SK-N-SH treated with all-trans-retinoic acid at 6 μM for 48 hours (cell line): ENCODE measurements at regions not wholly inside any gene's neighbourhood (a gene's known extent, or its start where the extent isn't known, plus 50 kb on each side); places are given as distances from the start of the nearest gene placed in this dataset.
"Not testable (repeated sequence)": the region's sequence is repeated elsewhere in the genome, so short reads cannot be mapped to it uniquely, and the experiment has no call there.

Experiments used
- ARNTL ChIP-seq: fragments of 450-650 bp; formaldehyde crosslinking; IDR thresholded peaks from 2 replicates; pipeline ENCODE4 v1.5.0; 2020; ENCODE audit warnings: low read depth, mild to moderate bottlenecking, moderate library complexity, borderline replicate concordance
- CREB5 ChIP-seq: fragments of 250-450 bp; sonication (Bioruptor Pico); IDR thresholded peaks from 2 replicates; pipeline ENCODE4 v1.5.1; 2020; ENCODE audit warnings: low read depth, mild to moderate bottlenecking, moderate library complexity
- CSDC2 ChIP-seq: fragments of 250-450 bp; sonication (Bioruptor Pico); IDR thresholded peaks from 2 replicates; pipeline ENCODE4 v1.5.0; 2020; ENCODE audit warnings: mild to moderate bottlenecking, moderate library complexity
- CSRNP3 ChIP-seq: fragments of 250-450 bp; sonication (Bioruptor Pico); IDR thresholded peaks from 2 replicates; pipeline ENCODE4 v1.5.1; 2021; ENCODE audit warnings: mild to moderate bottlenecking, moderate library complexity
- GLIS3 ChIP-seq: fragments of 250-450 bp; sonication (Bioruptor Pico); IDR thresholded peaks from 2 replicates; pipeline ENCODE4 v1.5.0; 2020; ENCODE audit warnings: mild to moderate bottlenecking, moderate library complexity
- PATZ1 ChIP-seq: fragments of 250-450 bp; sonication (Bioruptor Pico); IDR thresholded peaks from 2 replicates; pipeline ENCODE4 v1.8.0; 2020; ENCODE audit warnings: mild to moderate bottlenecking, moderate library complexity, borderline replicate concordance
- ZC3H10 ChIP-seq: fragments of 250-450 bp; sonication (Bioruptor Pico); IDR thresholded peaks from 2 replicates; pipeline ENCODE4 v1.5.1; 2021; ENCODE audit warnings: mild to moderate bottlenecking, moderate library complexity
- ZFP3 ChIP-seq: fragments of 250-450 bp; sonication (Bioruptor Pico); IDR thresholded peaks from 2 replicates; pipeline ENCODE4 v1.5.0; 2020; ENCODE audit warnings: mild to moderate bottlenecking, moderate library complexity
- ZFP30 ChIP-seq: fragments of 450-650 bp; formaldehyde crosslinking; IDR thresholded peaks from 2 replicates; pipeline ENCODE4 v1.5.0; 2022; ENCODE audit warnings: mild to moderate bottlenecking, moderate library complexity

GRCh38 chr18:15060279-15060880 is 312.4 kb downstream of the ANKRD30B start:
- TF ChIP-seq ARNTL (CRISPR knock-in tag); CREB5; CSDC2 (CRISPR knock-in tag); ZFP30 (CRISPR knock-in tag); CSRNP3 (CRISPR knock-in tag); ZFP3; ZC3H10; PATZ1 (CRISPR knock-in tag); GLIS3 (CRISPR knock-in tag): not testable (repeated sequence)
